ENCODE measurements at regions not wholly inside any gene's neighbourhood (a gene's known extent, or its start where the extent isn't known, plus 50 kb on each side); places are given as distances from the start of the nearest gene placed in this dataset.

DNA sequence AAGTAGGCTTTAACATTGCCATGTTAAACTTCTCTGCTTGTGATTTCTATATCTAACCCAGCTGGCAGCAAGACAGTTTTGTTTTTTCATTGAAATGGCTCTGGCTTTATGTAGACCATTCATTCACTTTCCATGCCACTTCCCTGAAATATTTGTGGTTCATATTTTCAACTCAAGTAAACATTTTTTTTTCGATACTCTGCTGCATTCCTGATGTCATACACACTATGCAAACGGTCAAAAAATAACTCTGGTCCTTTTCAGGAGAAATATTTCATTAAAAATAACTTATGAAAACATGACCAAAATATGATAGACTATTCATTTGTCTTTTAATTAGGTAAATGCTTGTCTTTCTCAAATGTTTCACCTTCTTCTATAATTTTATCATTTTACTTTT is 116.3 kb downstream of the USP22 start:
- H3K4me3 Mint-ChIP-seq (ENCODE audit: unreplicated experiment) = no peak overlapping the region
- BruUV-seq (replicated peaks) = no TSS peak
- H3K9me3 Mint-ChIP-seq (ENCODE audit: unreplicated experiment) = no peaks in the 10 kb centered on the region
- ChIA-PET CTCF (no interaction called here), POLR2A (no interaction called here)
- Histone ChIP-seq H3K9me3 (no peaks in the 10 kb centered on the region), H3K36me3 (ENCODE audit: control insufficient read depth, insufficient read depth, low read length) (no peaks in the 10 kb centered on the region), H3K27me3 (replicated peaks; ENCODE audit: control insufficient read depth, insufficient read depth, low read length) (no peaks in the 10 kb centered on the region), H3K4me1 (no peaks in the 10 kb centered on the region), H3K4me3 (ENCODE audit: low read depth, low read length) (no peak overlapping the region)
- no peak overlapping the region for H3K27ac Mint-ChIP-seq (ENCODE audit: unreplicated experiment)
- no peak for DNase-seq
- H3K36me3 Mint-ChIP-seq (ENCODE audit: insufficient read depth, unreplicated experiment) = no peaks in the 10 kb centered on the region
- TF ChIP-seq, protein P1, sequence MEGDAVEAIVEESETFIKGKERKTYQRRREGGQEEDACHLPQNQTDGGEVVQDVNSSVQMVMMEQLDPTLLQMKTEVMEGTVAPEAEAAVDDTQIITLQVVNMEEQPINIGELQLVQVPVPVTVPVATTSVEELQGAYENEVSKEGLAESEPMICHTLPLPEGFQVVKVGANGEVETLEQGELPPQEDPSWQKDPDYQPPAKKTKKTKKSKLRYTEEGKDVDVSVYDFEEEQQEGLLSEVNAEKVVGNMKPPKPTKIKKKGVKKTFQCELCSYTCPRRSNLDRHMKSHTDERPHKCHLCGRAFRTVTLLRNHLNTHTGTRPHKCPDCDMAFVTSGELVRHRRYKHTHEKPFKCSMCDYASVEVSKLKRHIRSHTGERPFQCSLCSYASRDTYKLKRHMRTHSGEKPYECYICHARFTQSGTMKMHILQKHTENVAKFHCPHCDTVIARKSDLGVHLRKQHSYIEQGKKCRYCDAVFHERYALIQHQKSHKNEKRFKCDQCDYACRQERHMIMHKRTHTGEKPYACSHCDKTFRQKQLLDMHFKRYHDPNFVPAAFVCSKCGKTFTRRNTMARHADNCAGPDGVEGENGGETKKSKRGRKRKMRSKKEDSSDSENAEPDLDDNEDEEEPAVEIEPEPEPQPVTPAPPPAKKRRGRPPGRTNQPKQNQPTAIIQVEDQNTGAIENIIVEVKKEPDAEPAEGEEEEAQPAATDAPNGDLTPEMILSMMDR (IDR thresholded peaks at IDR 0.05; ENCODE audit: insufficient read depth in 1 of 2, low read depth in 1 of 2, low read length in 1 of 2, severe bottlenecking in 1 of 2, unreplicated experiment in 1 of 2) = no peak
- H3K27me3 Mint-ChIP-seq (ENCODE audit: insufficient read depth, unreplicated experiment) = no peaks in the 10 kb centered on the region
- intact Hi-C loops (cut with micrococcal nuclease; ENCODE audit: unreplicated experiment) = no loop called here
- H3K4me1 Mint-ChIP-seq (ENCODE audit: low read depth, unreplicated experiment) = no peaks in the 10 kb centered on the region

DNA sequence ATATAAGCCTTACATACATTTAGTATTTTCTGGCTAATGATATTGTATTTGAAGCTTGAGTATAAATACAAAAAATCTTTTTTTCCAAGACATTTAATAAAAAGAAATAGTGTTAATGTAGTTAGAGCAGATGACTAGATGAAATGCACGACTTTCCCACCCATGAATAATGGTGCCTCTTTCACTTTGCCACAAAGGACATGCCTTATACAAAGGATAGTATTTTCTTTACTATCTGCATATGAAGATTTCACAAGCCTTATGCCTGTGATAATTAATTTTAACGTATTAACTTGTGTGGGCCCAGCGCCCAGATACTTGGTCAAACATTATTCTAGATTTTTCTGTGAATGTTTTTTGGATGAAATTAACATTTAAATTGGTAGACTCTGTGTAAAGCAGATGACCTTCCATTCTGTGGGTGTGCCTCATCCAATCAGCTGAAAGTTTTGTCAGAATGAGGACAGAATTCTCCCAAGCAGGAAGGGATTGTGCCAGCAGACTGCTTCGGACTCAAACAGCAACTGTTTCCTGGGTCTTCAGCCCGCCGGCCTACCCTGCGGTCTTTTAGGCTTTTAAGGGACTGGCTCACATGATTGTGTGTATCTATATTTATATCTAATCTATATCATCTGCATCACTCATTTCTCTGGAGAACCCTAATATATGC is 115.4 kb downstream of the USP22 start:
- no peak for DNase-seq
- no peaks in the 10 kb centered on the region for H3K9me3 Mint-ChIP-seq (ENCODE audit: unreplicated experiment)
- H3K27me3 ChIP-seq (replicated peaks; ENCODE audit: control insufficient read depth, insufficient read depth, low read length) = no peaks in the 10 kb centered on the region
- H3K4me1 Mint-ChIP-seq (ENCODE audit: low read depth, unreplicated experiment) = no peaks in the 10 kb centered on the region
- H3K4me1 ChIP-seq = no peaks in the 10 kb centered on the region
- ChIA-PET CTCF (no interaction called here), POLR2A (no interaction called here)
- no peak overlapping the region for H3K27ac Mint-ChIP-seq (ENCODE audit: unreplicated experiment)
- no peaks in the 10 kb centered on the region for H3K9me3 ChIP-seq
- H3K36me3 Mint-ChIP-seq (ENCODE audit: insufficient read depth, unreplicated experiment) = no peaks in the 10 kb centered on the region
- H3K4me3 Mint-ChIP-seq (ENCODE audit: unreplicated experiment) = no peak overlapping the region
- no peaks in the 10 kb centered on the region for H3K36me3 ChIP-seq (ENCODE audit: control insufficient read depth, insufficient read depth, low read length)
- TF ChIP-seq, protein P1 (IDR thresholded peaks at IDR 0.05; ENCODE audit: insufficient read depth in 1 of 2, low read depth in 1 of 2, low read length in 1 of 2, severe bottlenecking in 1 of 2, unreplicated experiment in 1 of 2) = no peak
- no TSS peak for BruUV-seq (replicated peaks)
- no peaks in the 10 kb centered on the region for H3K27me3 Mint-ChIP-seq (ENCODE audit: insufficient read depth, unreplicated experiment)
- no peak overlapping the region for H3K4me3 ChIP-seq (ENCODE audit: low read depth, low read length)
- intact Hi-C loops (cut with micrococcal nuclease; ENCODE audit: unreplicated experiment) = no loop called here

DNA sequence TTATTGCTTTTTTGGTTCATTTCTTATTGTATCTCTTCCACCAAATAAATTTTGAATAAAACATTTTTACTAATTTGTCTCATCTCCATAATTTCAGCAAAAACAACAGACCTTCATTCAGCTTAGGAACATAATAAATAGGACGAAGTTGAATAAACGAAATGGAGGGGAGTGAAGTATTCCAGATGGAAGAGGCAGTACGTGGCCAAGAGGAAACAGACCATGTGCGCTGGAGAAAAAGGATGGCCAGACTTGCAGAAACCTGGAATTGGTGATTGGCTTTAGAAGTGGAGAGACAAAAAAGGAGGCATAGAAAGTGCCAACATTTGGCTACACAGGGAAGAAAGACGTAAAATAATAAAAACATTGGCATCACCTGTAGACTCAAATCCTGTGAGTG is 113.5 kb downstream of the USP22 start:
- intact Hi-C loops (cut with micrococcal nuclease; ENCODE audit: unreplicated experiment) = no loop called here
- POLR2A ChIA-PET = no interaction called here
- H3K36me3 ChIP-seq (ENCODE audit: control insufficient read depth, insufficient read depth, low read length) = no peaks in the 10 kb centered on the region
- no peaks in the 10 kb centered on the region for H3K9me3 Mint-ChIP-seq (ENCODE audit: unreplicated experiment)
- H3K4me1 ChIP-seq = no peaks in the 10 kb centered on the region
- DNase-seq = no peak
- H3K27me3 Mint-ChIP-seq (ENCODE audit: insufficient read depth, unreplicated experiment) = no peaks in the 10 kb centered on the region
- no peak overlapping the region for H3K4me3 ChIP-seq (ENCODE audit: low read depth, low read length)
- TF ChIP-seq, protein P1 (IDR thresholded peaks at IDR 0.05; ENCODE audit: insufficient read depth in 1 of 2, low read depth in 1 of 2, low read length in 1 of 2, severe bottlenecking in 1 of 2, unreplicated experiment in 1 of 2) = no peak
- H3K27ac Mint-ChIP-seq (ENCODE audit: unreplicated experiment) = no peak overlapping the region
- H3K9me3 ChIP-seq = no peaks in the 10 kb centered on the region; the same call in 1 of the 2 replicates
- no TSS peak for BruUV-seq (replicated peaks)
- no peaks in the 10 kb centered on the region for H3K4me1 Mint-ChIP-seq (ENCODE audit: low read depth, unreplicated experiment)
- H3K4me3 Mint-ChIP-seq (ENCODE audit: unreplicated experiment) = no peak overlapping the region
- H3K27me3 ChIP-seq (replicated peaks; ENCODE audit: control insufficient read depth, insufficient read depth, low read length) = no peaks in the 10 kb centered on the region
- CTCF ChIA-PET = no interaction called here
- H3K36me3 Mint-ChIP-seq (ENCODE audit: insufficient read depth, unreplicated experiment) = no peaks in the 10 kb centered on the region
